ELR (cell line): ENCODE measurements at regions not wholly inside any gene's neighbourhood (a gene's known extent, or its start where the extent isn't known, plus 50 kb on each side); places are given as distances from the start of the nearest gene placed in this dataset.
A peak's percentile ranks its signal among the peaks of the same experiment; 100 is the strongest.

Experiments
- DNase-seq: peaks from one replicate; pipeline ENCODE4 v3.0.0-alpha.2; 2015; ENCODE audit warnings: low read depth

- no peak for DNase-seq
Observed at GRCh38 chr13:109516186-109516585, 270.2 kb downstream of the IRS2 start.

DNA sequence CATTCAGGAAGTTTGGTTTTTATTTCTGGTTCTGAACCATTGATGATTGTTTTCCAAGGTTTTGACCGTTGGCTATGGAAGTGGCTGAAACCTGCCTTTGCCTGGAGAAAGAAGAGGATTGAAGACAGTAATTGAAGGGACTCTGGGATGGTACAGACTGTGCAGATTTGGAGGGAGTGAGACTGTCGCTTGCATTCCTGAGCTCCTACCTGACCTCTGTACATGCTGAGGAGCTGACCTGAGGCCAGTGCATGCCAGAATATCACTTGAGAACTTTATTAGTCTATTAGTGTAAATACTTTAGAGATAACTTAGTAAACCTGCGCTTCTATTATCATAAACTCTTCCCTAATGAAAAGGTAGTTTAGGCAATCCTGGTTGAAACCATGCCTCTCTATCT is 276.4 kb downstream of the IRS2 start:
- no peak for DNase-seq

GRCh38 chr13:109509154-109509900 is 277.1 kb downstream of the IRS2 start:
- peak; percentile 58 for DNase-seq

- DNase-seq: no peak
Observed at GRCh38 chr13:109500146-109500773, 286.1 kb downstream of the IRS2 start.

DNA sequence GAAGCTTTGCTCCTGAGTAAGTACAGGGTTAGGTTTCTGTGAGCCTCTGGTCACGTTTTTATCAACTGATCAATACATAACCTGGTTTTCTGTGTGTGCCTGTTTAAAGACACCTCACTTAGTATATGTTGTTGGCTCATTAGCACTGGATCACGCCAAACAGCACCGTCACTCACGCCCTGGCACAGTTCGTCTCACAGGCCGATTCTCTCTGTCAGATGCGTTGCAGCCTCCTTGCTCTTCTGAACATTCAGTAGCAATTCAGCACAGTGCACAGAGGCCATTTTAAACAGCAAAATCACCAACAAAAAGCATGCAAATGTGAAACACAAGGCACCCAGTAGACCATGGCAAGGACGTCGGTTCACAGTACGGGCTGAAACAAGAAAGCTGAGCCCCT is 288.5 kb downstream of the IRS2 start:
- DNase-seq: no peak

DNA sequence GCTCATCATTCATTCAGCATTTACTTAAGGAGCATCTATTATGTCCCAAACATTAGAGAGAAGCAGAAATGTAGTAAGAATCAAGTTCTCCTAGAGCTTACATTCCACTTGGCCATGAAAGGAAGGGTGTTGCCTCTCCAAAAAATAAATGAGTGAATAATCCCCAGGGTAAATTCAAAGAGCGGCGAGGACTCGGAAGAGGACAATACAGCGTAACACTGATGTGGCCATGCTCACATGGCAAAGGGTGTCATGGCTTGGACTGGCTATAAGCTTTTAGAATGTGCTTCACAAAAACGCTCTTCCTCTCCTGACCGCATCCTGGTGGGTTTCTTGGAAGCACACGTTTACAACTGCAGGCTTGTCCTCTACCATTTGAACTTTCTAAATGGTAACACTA is 290.2 kb downstream of the IRS2 start:
- DNase-seq: no peak

DNA sequence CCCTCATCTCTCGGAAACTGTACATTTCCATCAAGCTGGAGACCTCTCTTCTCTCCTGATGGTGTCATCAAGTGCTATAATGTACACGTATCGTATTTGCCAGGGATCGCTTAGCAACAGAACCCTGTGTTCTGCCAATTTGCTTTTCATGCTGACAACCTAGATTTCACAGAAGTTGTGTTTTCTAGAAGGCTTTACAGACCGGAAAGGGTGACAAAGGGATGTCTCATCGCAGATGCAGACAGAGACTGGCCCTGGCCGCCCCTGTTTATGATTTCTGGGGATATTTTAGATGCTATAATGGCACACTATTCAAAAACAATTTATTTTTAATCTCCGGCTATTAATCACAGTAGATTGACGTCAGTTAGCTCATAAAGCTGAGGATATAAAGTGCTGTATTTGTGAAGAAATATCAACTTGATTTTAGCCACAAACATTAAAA is 291.4 kb downstream of the IRS2 start:
- DNase-seq: peak; percentile 81

DNA sequence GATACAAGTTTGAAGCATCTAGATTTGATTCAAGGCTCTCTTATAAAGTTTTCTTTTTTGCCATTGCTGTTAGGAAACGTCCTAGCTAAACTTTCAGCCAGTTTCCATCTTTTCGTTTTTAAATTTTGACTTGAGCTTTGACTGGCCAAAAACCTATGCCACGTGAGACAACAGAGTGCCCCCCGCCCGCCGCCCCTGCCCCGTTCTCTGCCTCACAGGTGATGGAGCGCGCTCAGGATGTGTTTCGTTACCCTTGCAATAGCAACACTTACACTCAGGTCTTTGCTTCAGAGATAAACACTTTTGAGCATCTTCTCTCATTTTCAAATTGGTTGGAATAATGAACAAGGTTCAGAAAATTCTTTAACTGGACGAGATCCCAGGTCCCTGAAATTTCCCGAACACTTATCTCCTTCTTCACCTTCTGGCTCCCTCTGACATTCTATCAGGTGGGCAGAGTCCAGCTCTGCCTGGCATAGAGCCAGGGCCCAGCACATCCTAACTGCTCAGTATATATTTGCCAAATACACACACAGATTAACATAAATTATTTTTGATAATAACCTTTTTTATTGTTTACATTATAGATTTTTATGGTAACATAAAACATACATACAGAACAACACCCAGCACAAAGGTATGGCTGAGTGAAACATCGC is 301.1 kb downstream of the IRS2 start:
- DNase-seq: no peak

DNA sequence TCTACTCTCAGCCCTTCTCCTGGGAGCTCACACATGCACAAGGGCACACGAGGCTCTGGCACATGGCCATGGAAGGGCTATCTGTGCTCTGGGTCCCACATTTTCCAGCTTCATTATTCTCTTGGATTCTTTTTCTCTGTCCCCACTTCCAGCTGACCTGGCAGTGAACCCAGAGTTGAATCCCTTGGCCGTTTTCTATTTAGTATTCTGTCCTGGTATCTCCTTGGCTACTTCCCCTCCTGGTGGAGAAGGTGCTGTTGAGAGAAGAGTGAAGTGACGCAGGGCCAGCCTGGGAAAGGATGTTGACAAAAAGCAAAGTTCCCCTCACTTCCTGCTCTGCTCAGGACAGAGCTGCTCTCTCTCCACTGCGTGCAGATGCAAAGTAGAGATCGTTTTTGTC is 303.1 kb downstream of the IRS2 start:
- DNase-seq: no peak

DNA sequence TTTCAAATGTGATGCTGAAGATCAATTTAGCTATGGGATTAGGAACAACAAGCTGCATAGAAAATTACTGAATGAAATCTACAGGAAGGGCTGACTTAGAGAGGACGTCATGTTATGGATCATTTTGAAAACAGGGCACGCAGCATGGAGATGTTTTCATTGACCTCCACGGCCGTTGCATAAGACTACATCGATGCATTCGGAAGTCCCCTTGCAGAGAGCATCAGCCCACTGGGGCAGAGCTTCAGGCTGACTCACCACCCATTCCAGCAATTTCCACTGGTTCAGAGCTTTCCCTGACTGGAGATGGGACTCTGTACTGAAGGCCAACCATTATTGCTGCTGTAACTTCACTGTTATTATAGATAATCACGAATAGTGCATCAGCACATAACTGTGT is 305.3 kb downstream of the IRS2 start:
- no peak for DNase-seq

GRCh38 chr13:109480011-109480955 is 306.1 kb downstream of the IRS2 start:
- DNase-seq: no peak

GRCh38 chr13:109479534-109479933 is 306.8 kb downstream of the IRS2 start:
- no peak for DNase-seq

GRCh38 chr13:109476001-109476400 is 310.4 kb downstream of the IRS2 start:
- no peak for DNase-seq

- DNase-seq: no peak
Observed at GRCh38 chr13:109468123-109468522, 318.3 kb downstream of the IRS2 start.

GRCh38 chr13:109465148-109465547 is 321.2 kb downstream of the IRS2 start:
- no peak for DNase-seq

GRCh38 chr13:109454167-109454917 is 332.0 kb downstream of the IRS2 start:
- no peak for DNase-seq

- DNase-seq: no peak
Observed at GRCh38 chr13:109451726-109452125, 334.7 kb downstream of the IRS2 start.

DNA sequence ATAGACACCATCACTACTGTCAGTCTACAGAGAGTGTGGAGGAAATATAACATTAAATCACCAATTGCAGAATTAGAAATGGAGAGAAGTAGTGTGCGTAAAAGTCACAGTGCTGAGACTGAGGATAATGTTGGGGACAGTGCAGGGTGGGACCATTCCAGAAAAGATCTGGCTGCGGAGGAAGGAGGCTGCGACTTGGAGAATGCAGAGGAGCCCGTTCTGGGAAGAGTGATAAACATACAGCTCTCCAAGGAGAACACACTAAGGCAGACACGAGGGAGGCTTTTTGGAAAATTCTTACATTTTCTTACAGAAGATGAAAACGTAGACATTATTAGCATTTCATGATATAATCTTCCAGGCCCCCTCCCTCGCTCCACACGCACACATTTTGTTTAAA is 337.8 kb downstream of the IRS2 start:
- no peak for DNase-seq

GRCh38 chr13:109447667-109448066 is 338.7 kb downstream of the IRS2 start:
- no peak for DNase-seq

DNA sequence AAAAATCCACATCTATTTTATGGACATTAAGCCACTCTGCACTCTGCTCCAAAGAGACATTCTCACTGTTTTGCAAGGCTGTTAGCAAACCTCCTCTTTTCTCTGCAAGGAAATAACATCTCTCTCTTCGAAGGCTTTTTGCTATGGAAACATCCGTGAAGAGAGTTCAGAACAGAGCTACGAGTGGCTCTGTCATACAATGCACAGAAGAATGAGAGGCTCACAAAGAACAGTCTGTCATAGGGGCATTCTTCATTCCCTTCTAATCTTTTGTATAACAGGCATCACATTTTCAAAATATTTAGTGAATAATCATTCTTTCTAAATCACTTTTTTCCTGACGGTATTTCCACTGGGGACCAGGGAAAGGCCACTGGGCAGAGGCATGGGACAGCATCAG is 346.1 kb downstream of the IRS2 start:
- DNase-seq: no peak

GRCh38 chr13:109439813-109440212 is 346.6 kb downstream of the IRS2 start:
- DNase-seq: no peak
